PC-9 (cell line): ENCODE measurements at regions not wholly inside any gene's neighbourhood (a gene's known extent, or its start where the extent isn't known, plus 50 kb on each side); places are given as distances from the start of the nearest gene placed in this dataset.

Source experiments
- CTCF ChIP-seq: fragments of 200-600 bp; sonication (generic); conservative IDR thresholded peaks from 2 replicates; pipeline ENCODE4 v1.6.1; 2017; ENCODE audit warnings: mixed run types, antibody characterized with exemption, mild to moderate bottlenecking, moderate library complexity
- EZH2 ChIP-seq: fragments of 200-600 bp; sonication (generic); IDR thresholded peaks from 2 replicates; pipeline ENCODE4 v1.8.0; 2017; ENCODE audit warnings: antibody characterized with exemption, low read depth

- TF ChIP-seq CTCF (no peak), EZH2 (no peak)
Observed at GRCh38 chr14:105912641-105913180, 386.3 kb downstream of the TMEM121 start.
